COR-L47 (cell line): ENCODE measurements at regions not wholly inside any gene's neighbourhood (a gene's known extent, or its start where the extent isn't known, plus 50 kb on each side); places are given as distances from the start of the nearest gene placed in this dataset.

Experiments used
- DNase-seq: peaks from one replicate; lab custom pipeline; 2025; lab: John Stamatoyannopoulos, UW

GRCh38 chr9:74218385-74219063, 278.6 kb upstream of the RORB start:
- no peak for DNase-seq

- DNase-seq = no peak
Observed at GRCh38 chr9:74220327-74220726, 276.8 kb upstream of the RORB start.

GRCh38 chr9:74236857-74237256, 260.3 kb upstream of the RORB start:
- no peak for DNase-seq

GRCh38 chr9:74245866-74246497, 251.2 kb upstream of the RORB start:
- DNase-seq = no peak

- DNase-seq = no peak
Observed at GRCh38 chr9:74255489-74255984, 241.6 kb upstream of the RORB start.

- DNase-seq = no peak
Observed at GRCh38 chr9:74275872-74276508, 221.1 kb upstream of the RORB start.

GRCh38 chr9:74277532-74277931, 219.6 kb upstream of the RORB start:
- DNase-seq = no peak

GRCh38 chr9:74281674-74282073, 215.5 kb upstream of the RORB start:
- no peak for DNase-seq

GRCh38 chr9:74282526-74283253, 214.4 kb upstream of the RORB start:
- no peak for DNase-seq

GRCh38 chr9:74284581-74285450, 212.3 kb upstream of the RORB start:
- DNase-seq = peak; percentile 29

- no peak for DNase-seq
Observed at GRCh38 chr9:74293479-74293878, 203.7 kb upstream of the RORB start.

GRCh38 chr9:74303945-74304344, 193.2 kb upstream of the RORB start:
- DNase-seq = no peak

- DNase-seq = no peak
Observed at GRCh38 chr9:74304598-74304997, 192.5 kb upstream of the RORB start.

GRCh38 chr9:74309654-74310053, 187.5 kb upstream of the RORB start:
- no peak for DNase-seq

GRCh38 chr9:74317235-74317634, 179.9 kb upstream of the RORB start:
- DNase-seq = no peak

GRCh38 chr9:74321396-74321795, 175.7 kb upstream of the RORB start:
- no peak for DNase-seq

GRCh38 chr9:74322661-74323314, 174.3 kb upstream of the RORB start:
- peak; percentile 17 for DNase-seq

GRCh38 chr9:74330487-74331214, 166.5 kb upstream of the RORB start:
- DNase-seq = no peak

GRCh38 chr9:74331607-74332006, 165.5 kb upstream of the RORB start:
- no peak for DNase-seq

GRCh38 chr9:74333384-74334032, 163.6 kb upstream of the RORB start:
- DNase-seq = no peak
